ENCODE measurements at regions not wholly inside any gene's neighbourhood (a gene's known extent, or its start where the extent isn't known, plus 50 kb on each side); places are given as distances from the start of the nearest gene placed in this dataset.

- TF ChIP-seq ZBTB26 (CRISPR knock-in tag; IDR thresholded peaks at IDR 0.05; ENCODE audit: borderline replicate concordance), result no peak
- TF ChIP-seq IKZF4 (CRISPR knock-in tag; IDR thresholded peaks at IDR 0.05; ENCODE audit: borderline replicate concordance, low read depth, not compliant biosample characterization), result no peak
- no peak for TF ChIP-seq SMAD3 (CRISPR knock-in tag; IDR thresholded peaks at IDR 0.05)
- no peak for TF ChIP-seq ZNF776 (CRISPR knock-in tag; IDR thresholded peaks at IDR 0.05)
- no peak for TF ChIP-seq SP5 (CRISPR knock-in tag; IDR thresholded peaks at IDR 0.05; ENCODE audit: borderline replicate concordance, low read depth)
- TF ChIP-seq PAX8 (CRISPR knock-in tag; IDR thresholded peaks at IDR 0.05; ENCODE audit: borderline replicate concordance), result no peak
Observed at GRCh38 chr21:15592957-15593356, 136.8 kb upstream of the USP25 start.
